Myocyte (in vitro differentiated cells): ENCODE measurements at regions not wholly inside any gene's neighbourhood (a gene's known extent, or its start where the extent isn't known, plus 50 kb on each side); places are given as distances from the start of the nearest gene placed in this dataset.

Source experiments
- DNase-seq: peaks from one replicate; pipeline ENCODE4 v3.0.0-alpha.2; 2012; ENCODE audit warnings: low read depth

DNA sequence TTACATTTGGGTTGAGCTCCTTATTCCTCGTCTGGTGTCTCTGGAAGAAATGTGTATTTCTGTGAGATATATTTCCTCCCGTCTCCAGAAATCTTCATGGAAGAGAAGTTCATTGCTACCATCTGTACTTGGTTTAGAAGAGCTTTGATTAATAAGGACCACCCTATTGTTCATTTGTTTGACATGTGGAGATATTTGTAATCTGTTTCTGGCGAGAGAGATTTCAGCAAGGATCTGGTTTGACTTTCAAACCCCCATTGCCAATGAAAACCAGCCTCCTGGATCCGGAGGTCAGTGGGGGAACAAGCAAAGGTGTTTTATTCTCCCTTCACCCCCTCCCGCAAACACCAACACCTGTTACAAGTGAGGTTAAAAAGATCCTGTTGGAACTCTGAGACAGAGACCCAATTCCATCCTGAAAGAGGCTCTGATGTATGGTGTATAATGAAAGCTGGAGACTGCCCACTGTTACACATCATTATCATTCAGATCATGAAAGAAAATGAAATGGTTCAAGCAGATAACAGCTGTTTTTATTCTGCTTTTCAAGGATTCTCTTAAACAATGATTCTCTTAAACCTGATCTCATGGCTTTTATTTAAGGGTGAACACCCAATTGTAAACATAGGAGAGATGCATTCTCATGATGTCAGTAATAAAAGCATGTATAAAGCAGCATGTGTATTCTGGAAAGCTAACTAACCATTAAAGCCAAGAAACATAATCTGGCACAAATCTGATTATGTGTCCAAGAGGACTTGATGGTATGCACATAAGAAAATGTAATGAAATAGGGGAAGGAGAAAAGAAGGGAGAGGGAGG, 393.5 kb upstream of the ADGRL2 start:
- DNase-seq, result no peak

DNA sequence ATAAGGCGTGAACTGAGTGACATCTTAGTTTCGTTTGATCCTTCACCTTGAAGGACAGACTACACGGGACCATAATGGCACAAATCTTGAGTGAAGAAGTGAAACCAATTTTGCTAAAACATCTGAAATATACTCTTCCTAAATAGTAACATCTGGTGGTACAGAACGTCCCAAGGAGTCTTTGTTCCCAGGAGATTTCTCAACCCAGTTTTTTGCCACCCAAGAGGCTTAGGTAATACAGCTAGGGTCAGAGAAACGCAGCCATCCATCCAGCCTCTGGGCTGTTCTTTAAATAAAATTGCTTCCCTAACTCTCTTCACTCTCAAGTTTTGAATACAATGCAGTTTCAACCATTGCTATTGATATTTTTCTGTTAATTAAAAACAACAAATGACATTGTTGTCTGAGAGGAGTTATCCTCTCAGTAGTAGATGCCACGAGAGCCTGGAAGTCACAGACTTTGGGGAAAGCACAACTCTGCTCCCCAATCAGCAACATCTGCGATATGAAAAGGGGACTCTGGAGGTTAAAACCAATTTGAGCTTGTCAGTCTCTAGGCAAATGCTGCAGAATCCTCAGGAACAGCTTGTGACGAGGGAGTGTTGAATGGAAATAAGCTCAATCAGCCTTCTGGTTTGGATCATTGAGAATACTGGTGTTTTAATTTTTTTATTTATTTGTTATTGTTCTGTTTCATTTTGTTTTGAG, 394.3 kb upstream of the ADGRL2 start:
- DNase-seq, result no peak

DNA sequence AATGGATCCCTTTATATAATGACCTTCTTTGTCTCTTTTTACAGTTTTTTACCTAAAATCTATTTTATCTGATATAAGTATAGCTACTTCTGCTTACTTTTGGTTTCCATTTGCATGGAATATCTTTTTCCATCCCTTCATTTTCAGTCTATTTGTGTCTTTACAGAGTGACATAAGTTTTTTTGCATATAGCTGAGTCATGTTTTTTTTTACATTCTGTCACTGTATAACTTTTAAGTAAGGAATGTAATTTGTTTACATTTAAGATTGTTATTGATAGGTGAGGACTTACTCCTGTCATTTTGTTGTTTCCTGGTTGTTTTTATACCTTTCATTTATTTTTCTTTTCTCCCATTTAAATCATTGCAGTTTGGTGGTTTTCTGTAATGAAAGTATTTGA, 402.7 kb upstream of the ADGRL2 start:
- DNase-seq, result no peak

DNA sequence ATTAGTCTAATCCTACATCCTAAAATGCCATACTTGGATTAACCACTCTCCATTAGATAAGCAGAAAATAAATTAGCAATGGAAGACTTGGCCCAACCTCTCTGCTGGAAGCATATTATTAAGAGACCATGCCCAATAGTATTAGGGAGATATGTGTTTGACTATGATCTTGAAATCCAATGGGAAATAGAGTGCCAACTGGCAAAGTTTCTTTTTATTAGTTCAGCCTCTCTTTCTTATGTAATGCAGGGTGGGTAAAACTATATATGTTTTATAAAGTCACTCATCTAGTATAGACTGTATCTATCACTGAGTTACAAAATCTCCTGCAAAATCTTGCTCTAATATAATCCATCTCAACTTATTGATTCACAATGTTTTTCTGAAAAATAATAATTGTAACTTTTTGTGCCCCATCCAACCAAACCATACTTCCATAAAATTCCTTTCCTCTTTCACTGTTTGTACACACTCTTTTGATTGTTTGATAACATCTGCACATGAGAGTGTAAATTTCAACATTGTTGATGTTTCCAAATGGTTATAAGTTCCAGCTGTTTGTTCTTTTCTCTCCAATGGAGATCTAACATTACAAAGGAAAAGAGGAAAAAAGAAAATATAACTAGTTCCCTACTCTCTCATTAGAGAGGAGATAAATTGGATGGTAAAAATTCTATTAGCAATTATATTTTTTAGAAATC, 408.1 kb upstream of the ADGRL2 start:
- DNase-seq, result no peak

DNA sequence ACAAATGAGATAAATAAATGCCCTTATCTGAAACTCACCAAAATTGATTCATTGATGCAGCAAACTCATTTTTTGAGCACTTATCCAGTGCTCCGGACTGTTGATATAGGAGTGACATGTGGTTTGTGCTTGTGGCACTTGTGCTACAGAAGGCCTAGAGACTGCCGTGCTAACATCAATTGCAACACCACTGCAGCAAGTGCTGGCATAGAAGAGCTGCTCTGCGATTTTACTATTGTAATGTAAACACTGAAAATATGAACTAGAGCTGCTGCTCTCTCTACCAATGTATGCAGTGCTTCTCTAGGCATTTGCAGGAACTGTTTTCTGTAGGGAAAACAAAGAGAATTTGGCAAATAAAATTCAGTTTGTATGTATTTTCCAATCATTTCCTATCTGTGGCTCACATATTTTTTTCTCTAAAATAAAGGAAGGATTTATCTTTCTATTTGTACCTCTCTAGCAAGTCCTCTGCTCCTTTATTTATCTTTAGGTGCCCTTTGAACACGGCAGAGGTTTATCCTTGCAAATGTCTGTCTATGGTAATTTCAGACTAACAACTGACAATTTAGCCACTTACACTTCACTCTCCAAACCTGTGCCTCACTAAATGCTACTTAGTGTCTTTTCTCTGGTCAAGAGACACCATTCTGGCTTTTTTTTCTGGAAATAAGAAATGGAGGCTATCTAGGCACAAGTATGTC, 409.5 kb upstream of the ADGRL2 start:
- no peak for DNase-seq

- no peak for DNase-seq
These were observed 412.3 kb upstream of the ADGRL2 start for GRCh38 chr1:81388435-81388834.

GRCh38 chr1:81387446-81387845, 413.3 kb upstream of the ADGRL2 start:
- no peak for DNase-seq

DNA sequence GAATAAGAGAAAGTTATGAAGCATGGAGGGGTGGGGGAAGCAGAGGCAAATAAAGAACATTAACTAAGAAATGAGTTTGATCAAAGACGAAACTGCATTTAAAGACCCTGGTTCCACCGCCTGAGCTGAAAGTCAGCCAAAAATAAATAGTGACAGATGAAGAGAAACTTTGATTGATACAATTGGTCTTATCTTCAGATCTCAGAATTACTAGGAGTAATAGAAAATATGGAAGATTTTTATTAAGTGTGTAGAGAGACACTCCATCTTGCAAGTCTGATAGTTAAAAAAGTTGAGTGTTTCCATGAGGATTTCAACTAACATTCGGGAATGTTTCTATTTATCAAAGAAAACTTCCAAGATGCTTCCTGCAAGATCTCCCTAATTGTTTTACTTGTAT, 418.2 kb upstream of the ADGRL2 start:
- DNase-seq, result no peak

DNA sequence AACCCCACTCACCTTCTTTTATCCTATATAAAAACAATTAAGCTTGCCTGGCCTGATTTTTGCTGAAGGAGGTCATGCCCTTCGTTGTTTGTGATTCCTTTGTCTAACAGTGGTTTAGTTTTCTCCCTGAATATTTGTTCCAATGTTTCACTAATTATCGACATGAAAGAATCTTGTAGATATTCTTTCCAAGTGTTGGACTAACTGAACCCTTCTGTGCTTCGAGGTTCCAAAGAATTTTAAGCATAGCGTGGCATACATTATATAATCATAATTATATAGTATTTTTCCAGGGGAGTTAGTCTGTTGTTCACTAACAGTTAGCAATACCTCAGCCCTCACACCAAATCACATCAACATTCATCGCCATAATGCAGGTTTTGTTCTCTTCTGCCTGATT, 418.9 kb upstream of the ADGRL2 start:
- no peak for DNase-seq

DNA sequence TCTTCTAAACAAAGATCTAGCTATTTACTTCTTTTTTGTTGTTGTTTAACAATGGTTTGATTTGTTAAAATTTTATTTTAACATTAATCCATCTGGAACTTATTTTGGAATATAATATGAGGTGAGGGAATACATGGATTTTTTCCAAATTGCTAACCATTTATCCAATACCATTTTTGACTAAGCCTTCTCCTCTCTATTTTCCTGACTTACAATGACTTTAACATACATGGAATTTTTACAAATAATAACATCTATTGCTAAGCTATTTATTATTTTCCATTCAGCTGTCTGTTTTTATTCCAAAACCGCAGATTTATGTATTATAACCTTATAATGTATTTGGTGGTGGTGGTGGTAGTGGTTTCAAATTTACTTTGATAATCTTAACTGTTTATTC, 420.3 kb upstream of the ADGRL2 start:
- DNase-seq, result no peak

- no peak for DNase-seq
These were observed 421.3 kb upstream of the ADGRL2 start for GRCh38 chr1:81379430-81379829.

DNA sequence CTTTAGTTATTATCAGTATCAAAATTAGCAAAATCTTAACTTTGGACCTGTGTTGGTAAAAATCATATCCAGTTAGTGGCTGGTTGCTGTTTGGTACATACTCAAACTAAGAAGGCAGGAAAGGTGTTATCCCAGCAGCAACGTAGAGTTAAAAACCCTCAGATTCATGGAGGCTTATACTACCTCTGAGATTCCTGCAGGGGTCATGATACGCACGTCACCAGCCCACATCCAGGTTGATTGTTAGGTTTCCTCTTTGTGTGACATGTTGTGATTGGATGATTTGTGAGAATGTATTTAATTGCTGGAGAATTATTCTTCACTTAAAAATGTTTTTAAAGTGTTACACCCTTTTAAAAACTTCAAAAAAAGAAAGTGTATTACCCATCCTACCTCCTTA, 423.3 kb upstream of the ADGRL2 start:
- no peak for DNase-seq

DNA sequence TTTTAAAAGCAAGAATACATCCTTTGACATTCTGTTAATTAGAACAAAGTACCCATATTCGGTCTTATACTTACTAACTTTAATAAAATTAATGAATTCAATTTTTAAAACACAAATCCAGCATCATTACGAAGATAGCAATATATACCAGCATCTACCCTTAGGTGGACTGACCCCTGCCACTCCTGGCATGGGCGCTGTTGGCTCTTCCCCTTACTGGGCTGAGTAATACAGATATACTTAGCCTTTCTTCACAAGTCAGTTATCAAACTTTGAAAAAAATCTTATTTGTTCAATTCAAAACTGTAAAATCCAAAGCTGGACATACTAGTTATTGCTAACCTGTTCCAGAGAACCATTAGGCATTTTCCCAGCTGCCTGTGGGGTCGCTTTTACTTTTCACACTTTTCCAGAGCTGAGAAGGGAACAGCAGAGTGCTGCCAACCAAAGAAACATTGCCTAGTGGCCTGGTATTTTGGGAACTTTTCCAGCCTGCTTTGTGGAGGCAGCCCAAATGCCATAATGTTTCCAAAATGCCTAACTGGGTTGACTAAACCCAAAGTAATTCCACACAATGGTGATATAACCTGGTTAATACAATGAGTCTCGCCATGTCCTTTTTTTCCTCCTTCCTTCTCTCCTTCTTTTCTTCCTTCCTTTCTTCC, 424.7 kb upstream of the ADGRL2 start:
- DNase-seq, result no peak

GRCh38 chr1:81374481-81374880, 426.3 kb upstream of the ADGRL2 start:
- DNase-seq, result no peak

DNA sequence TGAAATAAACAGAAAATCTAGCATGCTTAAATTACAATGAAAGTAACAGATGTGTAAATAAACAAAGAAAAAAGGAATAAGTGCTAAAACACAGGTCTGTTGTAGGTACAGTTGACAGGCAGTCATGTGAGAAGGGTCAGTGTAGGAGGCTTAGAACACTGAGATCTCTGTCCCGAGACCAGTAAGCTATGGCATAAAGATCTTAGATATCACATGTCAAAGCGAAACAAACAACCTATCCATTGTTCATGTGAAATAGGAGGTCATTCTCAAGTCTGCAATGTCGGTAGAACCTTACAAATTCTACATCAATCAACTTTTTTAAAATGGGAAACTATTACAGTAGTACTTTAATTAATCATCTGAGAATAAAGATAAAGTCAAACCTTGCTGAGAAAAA, 428.9 kb upstream of the ADGRL2 start:
- no peak for DNase-seq

DNA sequence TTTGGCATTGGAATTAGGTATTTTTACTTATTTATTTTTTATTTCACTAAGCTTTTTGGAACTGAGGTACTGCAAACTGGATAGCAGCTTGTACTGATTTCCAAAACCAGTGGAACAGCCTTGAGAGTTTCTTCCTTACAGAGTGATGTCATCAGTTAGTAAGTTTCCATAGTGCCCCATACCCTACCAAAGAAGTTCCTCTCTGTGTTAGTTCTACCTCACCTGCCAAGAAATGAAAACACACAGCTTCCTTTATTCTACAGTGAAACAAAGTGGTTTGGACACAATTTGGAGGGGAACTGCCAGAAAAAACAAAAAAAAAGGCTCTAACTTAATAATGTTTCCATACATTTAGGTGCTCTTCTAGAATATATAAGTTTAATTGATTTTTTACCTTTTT, 430.9 kb upstream of the ADGRL2 start:
- no peak for DNase-seq

DNA sequence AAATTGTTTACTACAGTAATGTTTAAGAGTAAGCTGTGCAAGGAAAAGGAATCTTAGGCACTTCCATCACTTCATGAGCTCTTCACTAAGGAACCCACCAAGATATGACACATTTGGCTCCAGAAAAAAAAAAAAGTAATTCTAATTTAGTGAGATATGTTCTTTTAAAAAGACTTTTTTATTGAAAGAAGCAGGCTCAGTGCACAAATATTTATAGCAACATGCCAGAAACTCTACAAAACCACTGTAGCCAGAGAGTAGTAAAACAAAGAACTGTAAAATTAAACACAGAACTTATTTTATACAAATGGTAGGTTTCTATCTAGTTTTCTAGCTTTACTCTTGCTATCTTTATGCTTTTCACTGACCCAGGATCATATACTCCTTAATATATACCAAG, 434.6 kb upstream of the ADGRL2 start:
- no peak for DNase-seq

DNA sequence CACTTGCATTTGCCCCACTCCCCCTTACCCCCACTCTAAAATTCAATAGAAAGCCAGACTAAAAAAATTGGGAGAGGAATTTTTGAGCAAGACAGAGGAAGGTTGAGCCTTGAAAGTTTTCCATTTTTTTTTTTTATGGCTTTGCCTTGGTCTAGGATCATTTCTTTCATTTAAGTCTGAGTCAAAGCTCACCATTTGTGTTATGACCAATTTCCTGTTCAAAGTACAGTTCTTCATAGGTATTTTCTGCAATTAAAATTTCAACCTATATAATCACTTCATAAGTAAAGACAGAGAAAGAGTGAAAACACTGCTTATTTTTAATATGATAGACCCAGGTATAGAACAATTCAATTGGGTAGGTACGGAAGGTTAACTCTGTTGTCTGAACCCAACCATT, 436.6 kb upstream of the ADGRL2 start:
- DNase-seq, result no peak

GRCh38 chr1:81358151-81358550, 442.6 kb upstream of the ADGRL2 start:
- no peak for DNase-seq

GRCh38 chr1:81351864-81352263, 448.9 kb upstream of the ADGRL2 start:
- no peak for DNase-seq
